SK-N-SH treated with all-trans-retinoic acid at 6 μM for 48 hours (cell line): ENCODE measurements at regions not wholly inside any gene's neighbourhood (a gene's known extent, or its start where the extent isn't known, plus 50 kb on each side); places are given as distances from the start of the nearest gene placed in this dataset.

Experiments used
- ATAC-seq: fragments of 200-7000 bp; cut with Tn5 transposase; 3 replicates; pipeline ENCODE4 v1.9.1; 2020; ENCODE audit warnings: mild to moderate bottlenecking, moderate library complexity
- ARNTL ChIP-seq: fragments of 450-650 bp; formaldehyde crosslinking; IDR thresholded peaks from 2 replicates; pipeline ENCODE4 v1.5.0; 2020; ENCODE audit warnings: low read depth, mild to moderate bottlenecking, moderate library complexity, borderline replicate concordance
- BACH2 ChIP-seq: fragments of 250-450 bp; sonication (Bioruptor Pico); IDR thresholded peaks from 2 replicates; pipeline ENCODE4 v1.9.0; 2021; ENCODE audit warnings: mild to moderate bottlenecking, borderline replicate concordance
- CSDC2 ChIP-seq: fragments of 250-450 bp; sonication (Bioruptor Pico); IDR thresholded peaks from 2 replicates; pipeline ENCODE4 v1.5.0; 2020; ENCODE audit warnings: mild to moderate bottlenecking, moderate library complexity
- ESRRG ChIP-seq: fragments of 250-450 bp; sonication (Bioruptor Pico); IDR thresholded peaks from 2 replicates; pipeline ENCODE4 v1.6.1; 2021; ENCODE audit warnings: mild to moderate bottlenecking
- GLIS3 ChIP-seq: fragments of 250-450 bp; sonication (Bioruptor Pico); IDR thresholded peaks from 2 replicates; pipeline ENCODE4 v1.5.0; 2020; ENCODE audit warnings: mild to moderate bottlenecking, moderate library complexity
- ISL1 ChIP-seq: fragments of 250-450 bp; sonication (Bioruptor Pico); IDR thresholded peaks from 2 replicates; pipeline ENCODE4 v2.1.2; 2022; ENCODE audit warnings: mild to moderate bottlenecking, moderate library complexity
- OSR1 ChIP-seq: fragments of 250-450 bp; sonication (Bioruptor Pico); IDR thresholded peaks from 2 replicates; pipeline ENCODE4 v1.8.0; 2022; ENCODE audit warnings: moderate library complexity, mild to moderate bottlenecking, inconsistent platforms
- PPARA ChIP-seq: fragments of 250-450 bp; sonication (Bioruptor Pico); IDR thresholded peaks from 2 replicates; pipeline ENCODE4 v1.5.0; 2020; ENCODE audit warnings: mild to moderate bottlenecking, borderline replicate concordance
- SNAI2 ChIP-seq: fragments of 250-450 bp; sonication (Bioruptor Pico); IDR thresholded peaks from 2 replicates; pipeline ENCODE4 v1.5.0; 2020; ENCODE audit warnings: mild to moderate bottlenecking, moderate library complexity
- TCF4 ChIP-seq: fragments of 250-450 bp; sonication (Bioruptor Pico); IDR thresholded peaks from 2 replicates; pipeline ENCODE4 v1.8.0; 2021; ENCODE audit warnings: mild to moderate bottlenecking, moderate library complexity, borderline replicate concordance
- TOX ChIP-seq: fragments of 250-450 bp; sonication (Bioruptor Pico); IDR thresholded peaks from 2 replicates; pipeline ENCODE4 v1.8.0; 2021; ENCODE audit warnings: mild to moderate bottlenecking, moderate library complexity, borderline replicate concordance
- ZC3H10 ChIP-seq: fragments of 250-450 bp; sonication (Bioruptor Pico); IDR thresholded peaks from 2 replicates; pipeline ENCODE4 v1.5.1; 2021; ENCODE audit warnings: mild to moderate bottlenecking, moderate library complexity
- ZFP3 ChIP-seq: fragments of 250-450 bp; sonication (Bioruptor Pico); IDR thresholded peaks from 2 replicates; pipeline ENCODE4 v1.5.0; 2020; ENCODE audit warnings: mild to moderate bottlenecking, moderate library complexity
- ZNF565 ChIP-seq: fragments of 450-650 bp; formaldehyde crosslinking; conservative IDR thresholded peaks from 2 replicates; pipeline ENCODE4 v1.5.0; 2020; ENCODE audit warnings: low read depth, mild to moderate bottlenecking, moderate library complexity
- ZNF70 ChIP-seq: fragments of 450-650 bp; formaldehyde crosslinking; IDR thresholded peaks from 2 replicates; pipeline ENCODE4 v1.5.0; 2020; ENCODE audit warnings: mild to moderate bottlenecking, moderate library complexity
- ZNF8 ChIP-seq: fragments of 450-650 bp; formaldehyde crosslinking; IDR thresholded peaks from 2 replicates; pipeline ENCODE4 v1.5.0; 2020; ENCODE audit warnings: mild to moderate bottlenecking, moderate library complexity
- TF ChIP-seq, protein P1 (sequence below): fragments of 250-450 bp; sonication (Bioruptor Pico); IDR thresholded peaks from 2 replicates; pipeline ENCODE4 v1.8.0; 2021; ENCODE audit warnings: low read depth, mild to moderate bottlenecking, moderate library complexity, borderline replicate concordance
- TF ChIP-seq, protein P2 (sequence below): fragments of 250-450 bp; sonication (Bioruptor Pico); IDR thresholded peaks from 2 replicates; pipeline ENCODE4 v1.8.0; 2020; ENCODE audit warnings: mild to moderate bottlenecking, moderate library complexity, borderline replicate concordance
- TF ChIP-seq, protein P3 (sequence below): fragments of 250-450 bp; sonication (Bioruptor Pico); IDR thresholded peaks from 2 replicates; pipeline ENCODE4 v1.5.0; 2020; ENCODE audit warnings: mild to moderate bottlenecking, moderate library complexity

DNA sequence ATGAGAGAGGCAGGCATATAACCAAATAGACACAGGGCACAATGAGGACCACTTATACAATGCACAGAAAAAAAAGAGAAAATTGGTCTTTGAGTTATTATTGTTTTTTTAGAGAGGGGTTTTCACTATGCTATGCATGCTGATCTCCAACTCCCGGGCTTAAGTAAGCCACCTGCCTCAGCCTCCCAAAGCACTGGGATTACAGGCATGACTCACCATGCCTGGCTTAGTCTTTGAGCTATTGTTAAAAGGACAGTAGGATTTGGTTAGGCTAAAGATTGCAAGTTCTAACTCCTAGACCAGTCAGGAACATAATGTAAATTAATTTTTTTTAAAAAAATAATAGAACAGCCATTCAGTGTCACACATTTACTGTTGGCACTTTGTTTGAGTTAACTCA lies 340.1 kb downstream of the GPAT3 start (continued):
- TF ChIP-seq, protein P1, sequence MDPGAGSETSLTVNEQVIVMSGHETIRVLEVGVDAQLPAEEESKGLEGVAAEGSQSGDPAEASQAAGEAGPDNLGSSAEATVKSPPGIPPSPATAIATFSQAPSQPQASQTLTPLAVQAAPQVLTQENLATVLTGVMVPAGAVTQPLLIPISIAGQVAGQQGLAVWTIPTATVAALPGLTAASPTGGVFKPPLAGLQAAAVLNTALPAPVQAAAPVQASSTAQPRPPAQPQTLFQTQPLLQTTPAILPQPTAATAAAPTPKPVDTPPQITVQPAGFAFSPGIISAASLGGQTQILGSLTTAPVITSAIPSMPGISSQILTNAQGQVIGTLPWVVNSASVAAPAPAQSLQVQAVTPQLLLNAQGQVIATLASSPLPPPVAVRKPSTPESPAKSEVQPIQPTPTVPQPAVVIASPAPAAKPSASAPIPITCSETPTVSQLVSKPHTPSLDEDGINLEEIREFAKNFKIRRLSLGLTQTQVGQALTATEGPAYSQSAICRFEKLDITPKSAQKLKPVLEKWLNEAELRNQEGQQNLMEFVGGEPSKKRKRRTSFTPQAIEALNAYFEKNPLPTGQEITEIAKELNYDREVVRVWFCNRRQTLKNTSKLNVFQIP: no peak
- TF ChIP-seq ARNTL (CRISPR knock-in tag) (no peak), GLIS3 (CRISPR knock-in tag) (no peak), ZNF8 (no peak), ZNF565 (no peak), ISL1 (CRISPR knock-in tag) (no peak)
- TF ChIP-seq, all 23 proteins: peak for 0

DNA sequence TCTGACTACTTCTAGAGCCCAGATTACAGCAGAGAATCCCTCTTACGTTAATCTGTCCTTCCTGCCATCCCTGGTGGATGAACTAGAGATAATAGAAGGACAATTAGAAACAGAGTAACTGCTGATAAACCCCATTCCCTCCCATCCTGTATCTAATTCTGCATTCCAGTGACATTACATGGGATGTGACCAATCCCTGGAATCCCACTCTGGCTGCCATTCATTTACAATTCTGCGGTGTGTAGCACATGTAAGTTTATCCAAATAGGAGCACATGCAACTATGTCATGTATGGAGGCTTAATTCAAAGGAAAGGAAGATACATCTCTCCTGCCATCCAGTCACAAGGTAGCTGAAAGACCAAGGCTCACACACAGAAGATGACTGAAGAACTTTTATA lies 339.5 kb downstream of the GPAT3 start:
- no peak; the same call in 2 of the 3 replicates for ATAC-seq
- TF ChIP-seq ZC3H10 (CRISPR knock-in tag) (no peak), ZNF8 (no peak), BACH2 (CRISPR knock-in tag) (no peak), OSR1 (CRISPR knock-in tag) (no peak), ARNTL (CRISPR knock-in tag) (no peak), GLIS3 (CRISPR knock-in tag) (no peak), SNAI2 (CRISPR knock-in tag) (no peak), PPARA (CRISPR knock-in tag) (no peak)
- TF ChIP-seq, protein P2, sequence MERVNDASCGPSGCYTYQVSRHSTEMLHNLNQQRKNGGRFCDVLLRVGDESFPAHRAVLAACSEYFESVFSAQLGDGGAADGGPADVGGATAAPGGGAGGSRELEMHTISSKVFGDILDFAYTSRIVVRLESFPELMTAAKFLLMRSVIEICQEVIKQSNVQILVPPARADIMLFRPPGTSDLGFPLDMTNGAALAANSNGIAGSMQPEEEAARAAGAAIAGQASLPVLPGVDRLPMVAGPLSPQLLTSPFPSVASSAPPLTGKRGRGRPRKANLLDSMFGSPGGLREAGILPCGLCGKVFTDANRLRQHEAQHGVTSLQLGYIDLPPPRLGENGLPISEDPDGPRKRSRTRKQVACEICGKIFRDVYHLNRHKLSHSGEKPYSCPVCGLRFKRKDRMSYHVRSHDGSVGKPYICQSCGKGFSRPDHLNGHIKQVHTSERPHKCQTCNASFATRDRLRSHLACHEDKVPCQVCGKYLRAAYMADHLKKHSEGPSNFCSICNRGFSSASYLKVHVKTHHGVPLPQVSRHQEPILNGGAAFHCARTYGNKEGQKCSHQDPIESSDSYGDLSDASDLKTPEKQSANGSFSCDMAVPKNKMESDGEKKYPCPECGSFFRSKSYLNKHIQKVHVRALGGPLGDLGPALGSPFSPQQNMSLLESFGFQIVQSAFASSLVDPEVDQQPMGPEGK (CRISPR knock-in tag): no peak
- TF ChIP-seq, protein P1: no peak
- TF ChIP-seq, protein P3, sequence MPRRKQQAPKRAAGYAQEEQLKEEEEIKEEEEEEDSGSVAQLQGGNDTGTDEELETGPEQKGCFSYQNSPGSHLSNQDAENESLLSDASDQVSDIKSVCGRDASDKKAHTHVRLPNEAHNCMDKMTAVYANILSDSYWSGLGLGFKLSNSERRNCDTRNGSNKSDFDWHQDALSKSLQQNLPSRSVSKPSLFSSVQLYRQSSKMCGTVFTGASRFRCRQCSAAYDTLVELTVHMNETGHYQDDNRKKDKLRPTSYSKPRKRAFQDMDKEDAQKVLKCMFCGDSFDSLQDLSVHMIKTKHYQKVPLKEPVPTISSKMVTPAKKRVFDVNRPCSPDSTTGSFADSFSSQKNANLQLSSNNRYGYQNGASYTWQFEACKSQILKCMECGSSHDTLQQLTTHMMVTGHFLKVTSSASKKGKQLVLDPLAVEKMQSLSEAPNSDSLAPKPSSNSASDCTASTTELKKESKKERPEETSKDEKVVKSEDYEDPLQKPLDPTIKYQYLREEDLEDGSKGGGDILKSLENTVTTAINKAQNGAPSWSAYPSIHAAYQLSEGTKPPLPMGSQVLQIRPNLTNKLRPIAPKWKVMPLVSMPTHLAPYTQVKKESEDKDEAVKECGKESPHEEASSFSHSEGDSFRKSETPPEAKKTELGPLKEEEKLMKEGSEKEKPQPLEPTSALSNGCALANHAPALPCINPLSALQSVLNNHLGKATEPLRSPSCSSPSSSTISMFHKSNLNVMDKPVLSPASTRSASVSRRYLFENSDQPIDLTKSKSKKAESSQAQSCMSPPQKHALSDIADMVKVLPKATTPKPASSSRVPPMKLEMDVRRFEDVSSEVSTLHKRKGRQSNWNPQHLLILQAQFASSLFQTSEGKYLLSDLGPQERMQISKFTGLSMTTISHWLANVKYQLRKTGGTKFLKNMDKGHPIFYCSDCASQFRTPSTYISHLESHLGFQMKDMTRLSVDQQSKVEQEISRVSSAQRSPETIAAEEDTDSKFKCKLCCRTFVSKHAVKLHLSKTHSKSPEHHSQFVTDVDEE: no peak

DNA sequence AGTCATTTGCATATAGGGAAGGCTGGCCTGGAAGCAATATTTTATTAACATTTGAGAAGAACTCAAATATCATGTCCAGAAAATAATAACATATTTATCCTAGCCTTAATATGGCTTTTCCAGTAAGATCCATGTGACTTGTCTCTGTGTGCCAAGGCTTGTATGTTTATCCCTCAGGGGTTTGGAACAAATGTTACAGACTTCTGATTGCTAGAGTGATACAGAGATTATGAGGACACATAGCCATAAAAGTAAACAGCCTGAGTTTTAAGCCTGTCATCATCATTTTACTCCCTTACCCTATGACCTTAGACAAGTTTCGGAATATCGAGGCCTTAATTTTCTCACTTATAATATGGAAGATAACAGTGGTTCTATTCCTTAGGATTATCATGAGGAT lies 338.1 kb downstream of the GPAT3 start:
- ATAC-seq: no peak
- TF ChIP-seq GLIS3 (CRISPR knock-in tag): no peak
- TF ChIP-seq CSDC2 (CRISPR knock-in tag): no peak
- TF ChIP-seq ZNF8: no peak
- no peak for TF ChIP-seq PPARA (CRISPR knock-in tag)
- TF ChIP-seq OSR1 (CRISPR knock-in tag): no peak
- no peak for TF ChIP-seq TCF4 (CRISPR knock-in tag)
- TF ChIP-seq, protein P2 (CRISPR knock-in tag): no peak
- TF ChIP-seq, protein P1: no peak
- TF ChIP-seq ZNF565: no peak
- TF ChIP-seq ESRRG (CRISPR knock-in tag): no peak
- TF ChIP-seq TOX: no peak
- no peak for TF ChIP-seq ZFP3 (CRISPR knock-in tag)
- no peak for TF ChIP-seq ZNF70 (CRISPR knock-in tag)
